DOHH2 (cell line): ENCODE measurements at regions not wholly inside any gene's neighbourhood (a gene's known extent, or its start where the extent isn't known, plus 50 kb on each side); places are given as distances from the start of the nearest gene placed in this dataset.

Experiments
- H3F3A ChIP-seq: fragments of 200-600 bp; sonication (generic), shearing (Covaris generic); 2 replicates; pipeline ENCODE4 v1.6.0; 2016; ENCODE audit warnings: antibody characterized with exemption, mild to moderate bottlenecking; ENCODE audit not compliant: control insufficient read depth, insufficient read depth
- H3K27ac ChIP-seq: fragments of 200-600 bp; sonication (generic); 2 replicates; pipeline ENCODE4 v1.5.1; 2014; ENCODE audit warnings: low read depth, mild to moderate bottlenecking, low read length, moderate library complexity
- H3K27me3 ChIP-seq: fragments of 200-600 bp; sonication (generic); 2 replicates; pipeline ENCODE4 v1.6.1; 2014; ENCODE audit warnings: mild to moderate bottlenecking, low read length, mixed read lengths; ENCODE audit not compliant: control insufficient read depth
- H3K36me3 ChIP-seq: fragments of 200-600 bp; sonication (generic); 2 replicates; pipeline ENCODE4 v1.6.1; 2014; ENCODE audit warnings: mild to moderate bottlenecking, low read length, moderate library complexity, mixed read lengths; ENCODE audit not compliant: control insufficient read depth
- H3K4me1 ChIP-seq: fragments of 200-600 bp; sonication (generic); 2 replicates; pipeline ENCODE4 v1.6.1; 2014; ENCODE audit warnings: mild to moderate bottlenecking, low read length, mixed read lengths; ENCODE audit not compliant: control insufficient read depth
- H3K4me2 ChIP-seq: fragments of 200-600 bp; sonication (generic); 2 replicates; pipeline ENCODE4 v1.6.0; 2014; ENCODE audit warnings: mild to moderate bottlenecking, low read length, moderate library complexity
- H3K4me3 ChIP-seq: fragments of 200-600 bp; sonication (generic); 2 replicates; pipeline ENCODE4 v1.5.1; 2014; ENCODE audit warnings: mild to moderate bottlenecking, low read length, mixed read lengths
- H3K79me2 ChIP-seq: fragments of 200-600 bp; sonication (generic); 2 replicates; pipeline ENCODE4 v1.6.1; 2014; ENCODE audit warnings: mild to moderate bottlenecking, low read length, mixed read lengths; ENCODE audit not compliant: control insufficient read depth
- H3K9me2 ChIP-seq: fragments of 200-600 bp; sonication (generic); replicated peaks from 2 replicates; pipeline ENCODE4 v1.6.1; 2014; ENCODE audit warnings: mild to moderate bottlenecking, low read length, mixed read lengths; ENCODE audit not compliant: control insufficient read depth
- H3K9me3 ChIP-seq: fragments of 200-600 bp; sonication (generic); 2 replicates; pipeline ENCODE4 v1.6.1; 2014; ENCODE audit warnings: antibody characterized with exemption, low read length, mixed read lengths; ENCODE audit not compliant: control insufficient read depth, insufficient read depth
- H4K20me1 ChIP-seq: fragments of 200-600 bp; sonication (generic); 2 replicates; pipeline ENCODE4 v1.6.0; 2014; ENCODE audit warnings: low read depth, mild to moderate bottlenecking, antibody characterized with exemption, low read length, moderate library complexity; ENCODE audit not compliant: control insufficient read depth, insufficient read depth
- EZH2phosphoT487 ChIP-seq: fragments of 200-600 bp; sonication (generic); IDR thresholded peaks from 2 replicates; pipeline ENCODE4 v1.6.1; 2017; ENCODE audit warnings: borderline replicate concordance, mild to moderate bottlenecking, antibody characterized with exemption, low read length, moderate library complexity, mixed read lengths
- TF ChIP-seq, protein P1 (sequence below): fragments of 200-600 bp; sonication (generic); IDR thresholded peaks from one replicate; pipeline ENCODE4 v1.5.1; 2014; ENCODE audit warnings: antibody characterized with exemption, mild to moderate bottlenecking, low read depth, low read length; ENCODE audit not compliant: poor library complexity, severe bottlenecking

- no peaks in the 10 kb centered on the region for H3K27me3 ChIP-seq
- no peaks in the 10 kb centered on the region for H3K36me3 ChIP-seq
- H4K20me1 ChIP-seq, result no peaks in the 10 kb centered on the region
- H3K79me2 ChIP-seq, result no peaks in the 10 kb centered on the region
- TF ChIP-seq EZH2phosphoT487, result no peak
- TF ChIP-seq, protein P1, sequence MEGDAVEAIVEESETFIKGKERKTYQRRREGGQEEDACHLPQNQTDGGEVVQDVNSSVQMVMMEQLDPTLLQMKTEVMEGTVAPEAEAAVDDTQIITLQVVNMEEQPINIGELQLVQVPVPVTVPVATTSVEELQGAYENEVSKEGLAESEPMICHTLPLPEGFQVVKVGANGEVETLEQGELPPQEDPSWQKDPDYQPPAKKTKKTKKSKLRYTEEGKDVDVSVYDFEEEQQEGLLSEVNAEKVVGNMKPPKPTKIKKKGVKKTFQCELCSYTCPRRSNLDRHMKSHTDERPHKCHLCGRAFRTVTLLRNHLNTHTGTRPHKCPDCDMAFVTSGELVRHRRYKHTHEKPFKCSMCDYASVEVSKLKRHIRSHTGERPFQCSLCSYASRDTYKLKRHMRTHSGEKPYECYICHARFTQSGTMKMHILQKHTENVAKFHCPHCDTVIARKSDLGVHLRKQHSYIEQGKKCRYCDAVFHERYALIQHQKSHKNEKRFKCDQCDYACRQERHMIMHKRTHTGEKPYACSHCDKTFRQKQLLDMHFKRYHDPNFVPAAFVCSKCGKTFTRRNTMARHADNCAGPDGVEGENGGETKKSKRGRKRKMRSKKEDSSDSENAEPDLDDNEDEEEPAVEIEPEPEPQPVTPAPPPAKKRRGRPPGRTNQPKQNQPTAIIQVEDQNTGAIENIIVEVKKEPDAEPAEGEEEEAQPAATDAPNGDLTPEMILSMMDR, result no peak
- no peak overlapping the region for H3K27ac ChIP-seq
- no peaks in the 10 kb centered on the region for H3K4me1 ChIP-seq
- no peaks in the 10 kb centered on the region for H3F3A ChIP-seq
- H3K4me3 ChIP-seq, result no peak overlapping the region
- no peak overlapping the region for H3K4me2 ChIP-seq
- no peaks in the 10 kb centered on the region for H3K9me3 ChIP-seq
- no peaks in the 10 kb centered on the region for H3K9me2 ChIP-seq
These were observed 138.2 kb downstream of the SUCLA2 start for GRCh38 chr13:47862841-47863240.

DNA sequence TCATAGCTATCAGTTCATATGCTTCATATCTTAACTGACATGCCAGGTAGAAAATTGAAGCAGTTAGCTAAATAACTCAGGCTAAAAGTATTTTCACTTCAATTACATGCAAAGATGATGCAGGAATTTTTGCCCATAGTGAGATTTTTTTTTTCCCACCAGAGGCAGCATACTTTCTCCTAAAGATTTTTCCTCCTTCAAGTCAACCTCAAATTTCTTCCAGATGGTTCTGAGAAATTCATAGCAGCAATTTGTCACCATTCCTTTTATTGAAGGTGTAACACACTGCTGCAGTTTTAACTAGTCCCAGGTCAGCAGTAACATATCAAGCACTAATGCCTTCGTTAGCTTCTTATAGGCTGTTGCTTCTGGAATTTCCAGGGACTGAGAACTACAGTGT is 141.9 kb downstream of the SUCLA2 start:
- H3K27ac ChIP-seq, result no peak overlapping the region

DNA sequence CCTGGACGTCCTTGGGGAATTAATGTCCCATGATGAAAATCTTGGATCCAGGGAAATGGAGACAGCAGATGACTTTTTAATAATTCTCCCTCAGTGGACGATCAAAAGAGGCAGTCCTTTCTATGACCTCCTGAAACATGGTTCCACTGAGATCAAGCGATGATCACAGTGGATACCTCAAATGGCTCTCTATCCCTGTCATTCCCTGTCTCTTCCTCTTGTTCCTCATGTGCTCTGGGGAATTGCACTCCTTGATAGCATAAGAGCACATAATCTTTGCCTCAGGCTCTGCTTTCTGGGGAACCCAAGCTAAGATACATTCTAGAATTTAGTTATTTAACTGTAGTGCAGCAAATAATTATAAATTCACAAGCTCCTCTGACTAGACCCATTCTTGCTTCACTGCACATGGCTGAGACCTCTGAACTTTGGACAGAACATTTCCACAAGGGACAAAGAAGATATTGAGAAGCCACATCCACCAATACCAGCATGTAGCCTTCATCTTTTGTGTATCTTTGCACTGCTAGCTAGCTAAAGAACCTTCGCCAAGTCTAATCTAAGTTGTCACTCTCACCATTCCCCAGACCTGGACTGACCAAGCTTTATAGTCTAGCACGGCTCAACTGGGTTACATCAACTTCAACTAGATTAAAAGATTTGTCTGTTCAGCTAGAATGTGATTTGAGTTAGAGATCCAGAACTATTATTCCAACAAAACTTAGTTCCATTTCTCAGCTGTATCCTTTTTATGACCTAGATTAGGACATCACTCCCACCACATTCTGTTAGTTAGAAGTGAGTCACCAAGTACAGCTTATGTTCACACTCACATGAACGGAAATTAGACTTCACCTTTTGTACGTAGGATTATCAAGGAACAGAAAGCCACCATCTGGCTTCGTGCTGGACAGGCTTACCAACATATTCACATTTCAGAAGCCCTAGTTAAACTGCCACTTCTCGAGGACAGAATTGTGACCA is 142.7 kb downstream of the SUCLA2 start:
- Histone ChIP-seq H3K27me3 (no peaks in the 10 kb centered on the region), H3K9me3 (no peaks in the 10 kb centered on the region), H4K20me1 (no peaks in the 10 kb centered on the region), H3K4me3 (no peak overlapping the region), H3K4me1 (no peaks in the 10 kb centered on the region), H3K27ac (no peak overlapping the region), H3K79me2 (no peaks in the 10 kb centered on the region), H3K4me2 (no peak overlapping the region), H3K36me3 (no peaks in the 10 kb centered on the region), H3K9me2 (no peaks in the 10 kb centered on the region), H3F3A (no peaks in the 10 kb centered on the region)
- TF ChIP-seq, protein P1, result no peak
- TF ChIP-seq EZH2phosphoT487, result no peak

More for the DNA sequence above, 141.9 kb downstream of the SUCLA2 start:
- Histone ChIP-seq H3K79me2 (no peaks in the 10 kb centered on the region), H3K36me3 (no peaks in the 10 kb centered on the region), H4K20me1 (no peaks in the 10 kb centered on the region), H3K9me3 (no peaks in the 10 kb centered on the region), H3K4me3 (no peak overlapping the region), H3K4me1 (no peaks in the 10 kb centered on the region), H3K9me2 (no peaks in the 10 kb centered on the region), H3K27me3 (no peaks in the 10 kb centered on the region), H3F3A (no peaks in the 10 kb centered on the region), H3K4me2 (no peak overlapping the region)
- TF ChIP-seq, protein P1, result no peak
- no peak for TF ChIP-seq EZH2phosphoT487
